ENCODE measurements at regions not wholly inside any gene's neighbourhood (a gene's known extent, or its start where the extent isn't known, plus 50 kb on each side); places are given as distances from the start of the nearest gene placed in this dataset.

DNA sequence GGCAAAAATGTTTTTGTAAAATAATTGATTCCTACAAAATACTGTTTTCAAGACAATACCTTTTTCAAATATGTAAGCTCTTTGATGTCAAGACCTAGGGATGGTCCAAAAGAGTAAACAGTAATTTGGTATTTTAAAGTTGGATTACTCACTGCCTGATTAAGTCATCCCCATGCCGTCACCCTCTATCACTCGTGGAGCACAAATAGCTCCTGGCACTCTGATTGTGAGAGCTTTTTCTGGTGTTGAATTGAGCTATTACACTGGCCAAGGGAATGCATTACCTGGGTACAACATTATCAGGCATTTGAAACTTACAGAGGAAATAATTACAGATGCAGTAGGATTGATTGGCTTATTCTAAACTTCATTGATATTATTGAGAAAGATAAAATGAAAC lies 231.9 kb upstream of the GRM3 start:
- TF ChIP-seq, protein P1, sequence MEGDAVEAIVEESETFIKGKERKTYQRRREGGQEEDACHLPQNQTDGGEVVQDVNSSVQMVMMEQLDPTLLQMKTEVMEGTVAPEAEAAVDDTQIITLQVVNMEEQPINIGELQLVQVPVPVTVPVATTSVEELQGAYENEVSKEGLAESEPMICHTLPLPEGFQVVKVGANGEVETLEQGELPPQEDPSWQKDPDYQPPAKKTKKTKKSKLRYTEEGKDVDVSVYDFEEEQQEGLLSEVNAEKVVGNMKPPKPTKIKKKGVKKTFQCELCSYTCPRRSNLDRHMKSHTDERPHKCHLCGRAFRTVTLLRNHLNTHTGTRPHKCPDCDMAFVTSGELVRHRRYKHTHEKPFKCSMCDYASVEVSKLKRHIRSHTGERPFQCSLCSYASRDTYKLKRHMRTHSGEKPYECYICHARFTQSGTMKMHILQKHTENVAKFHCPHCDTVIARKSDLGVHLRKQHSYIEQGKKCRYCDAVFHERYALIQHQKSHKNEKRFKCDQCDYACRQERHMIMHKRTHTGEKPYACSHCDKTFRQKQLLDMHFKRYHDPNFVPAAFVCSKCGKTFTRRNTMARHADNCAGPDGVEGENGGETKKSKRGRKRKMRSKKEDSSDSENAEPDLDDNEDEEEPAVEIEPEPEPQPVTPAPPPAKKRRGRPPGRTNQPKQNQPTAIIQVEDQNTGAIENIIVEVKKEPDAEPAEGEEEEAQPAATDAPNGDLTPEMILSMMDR (IDR thresholded peaks at IDR 0.05; ENCODE audit: low read depth, low read length, poor library complexity, severe bottlenecking) = no peak
- TF ChIP-seq EZH2phosphoT487 (IDR thresholded peaks at IDR 0.05; ENCODE audit: borderline replicate concordance, low read length) = no peak
